Tongue (tissue), 1 donor: ENCODE measurements at regions not wholly inside any gene's neighbourhood (a gene's known extent, or its start where the extent isn't known, plus 50 kb on each side); places are given as distances from the start of the nearest gene placed in this dataset. TPM values are rescaled to one million over a fixed set of nuclear protein-coding genes. Genes with fewer than 3 reads are reported as not detected.

Source experiments
- small RNA-seq: library from RNA; depleted of rRNA; stranded (forward); fragments of <200 nt; gene quantifications from one replicate; pipeline ENCODE3, GENCODE V24; 2014; ENCODE audit warnings: low replicate concordance

Small RNA genes lying in the stretch of these regions (small RNA-seq; reads per million reads assigned to genes)
- not detected for gene RNU7-62P
